ENCODE measurements at regions not wholly inside any gene's neighbourhood (a gene's known extent, or its start where the extent isn't known, plus 50 kb on each side); places are given as distances from the start of the nearest gene placed in this dataset.

- POLR2A ChIA-PET (ENCODE audit: partially characterized antibody), result no interaction called here
- no peak overlapping the region for H3K23ac ChIP-seq (ENCODE audit: insufficient read length)
Measured at GRCh38 chr13:55155046-55155445, 1985.7 kb upstream of the PRR20A start.

More at GRCh38 chr13:55155046-55155445, 1985.7 kb upstream of the PRR20A start:
- H2BK15ac ChIP-seq (ENCODE audit: low read length), result no peak overlapping the region
- H3K4me3 ChIP-seq (ENCODE audit: extremely low read depth in 1 of 4, insufficient read depth in 2 of 4, low read depth in 3 of 4, low read length in 4 of 4), result no peak overlapping the region
- H3K27ac ChIP-seq (ENCODE audit: low read depth, low read length), result no peak overlapping the region
- H3K56ac ChIP-seq (replicated peaks; ENCODE audit: insufficient read length, low read depth, low read length), result no peak overlapping the region
- no peak overlapping the region for H2AK5ac ChIP-seq (ENCODE audit: low read depth, low read length)
- no peak overlapping the region for H3K14ac ChIP-seq (ENCODE audit: insufficient read length)
- H4K20me1 ChIP-seq (replicated peaks in 1 of 2; ENCODE audit: control insufficient read depth in 1 of 2, insufficient read depth in 2 of 2, low read length in 2 of 2), result no peaks in the 10 kb centered on the region
- no peaks in the 10 kb centered on the region for H3K79me2 ChIP-seq (ENCODE audit: control insufficient read depth in 1 of 2, insufficient read depth in 2 of 2, low read length in 2 of 2)
- WGBS, 2 experiments (ENCODE audit: extremely low coverage in 1 of 2, insufficient coverage in 1 of 2, insufficient read length in 1 of 2, insufficient replicate concordance in 2 of 2, low coverage in 1 of 2, low lambda C conversion rate in 2 of 2, missing lambda C conversion rate in 1 of 2), result 85% methylated on average over 1 of the region's 1 CpG; no CpG with 5 or more reads in 1 of the 2 experiments
- no peaks in the 10 kb centered on the region for H3K27me3 ChIP-seq (replicated peaks in 1 of 4; ENCODE audit: control insufficient read depth in 3 of 4, extremely low read depth in 1 of 4, insufficient read depth in 3 of 4, low read length in 3 of 4)
- H3K79me1 ChIP-seq (ENCODE audit: low read depth, low read length), result no peaks in the 10 kb centered on the region
- CTCF ChIA-PET (ENCODE audit: partially characterized antibody), result no interaction called here
- no peak overlapping the region for H3K4me2 ChIP-seq (ENCODE audit: insufficient read depth in 1 of 2, low read depth in 2 of 2, low read length in 2 of 2)
- TF ChIP-seq SP1 (IDR thresholded peaks at IDR 0.05; ENCODE audit: low read depth, low read length) (no peak), TAF1 (IDR thresholded peaks at IDR 0.05; ENCODE audit: low read depth, low read length) (no peak), POU5F1 (IDR thresholded peaks at IDR 0.05; ENCODE audit: low read depth, low read length) (no peak), E2F6 (IDR thresholded peaks at IDR 0.05) (no peak), CEBPB (IDR thresholded peaks at IDR 0.05; ENCODE audit: low read depth, low read length) (no peak), SP4 (IDR thresholded peaks at IDR 0.05; ENCODE audit: low read length) (no peak), RAD21 (IDR thresholded peaks at IDR 0.05 in 1 of 2, conservative IDR thresholded peaks at IDR 0.05 in 1 of 2; ENCODE audit: low read depth in 2 of 2, low read length in 2 of 2) (no peak), RFX5 (IDR thresholded peaks at IDR 0.05; ENCODE audit: borderline replicate concordance, low read depth, low read length) (no peak)
- no peak overlapping the region for H2BK12ac ChIP-seq (ENCODE audit: low read depth, low read length)
- H3K4me1 ChIP-seq (replicated peaks in 1 of 4; ENCODE audit: control insufficient read depth in 3 of 4, insufficient read depth in 4 of 4, low read length in 3 of 4), result no peaks in the 10 kb centered on the region
- H3K36me3 ChIP-seq (ENCODE audit: control insufficient read depth in 2 of 4, insufficient read depth in 4 of 4, low read length in 3 of 4), result peaks cover 0 to 4% (median 0%) of the 10 kb centered on the region in 4 experiments; a peak in 1 of 8 replicates
- no peak overlapping the region for H4K91ac ChIP-seq (replicated peaks; ENCODE audit: insufficient read length, low read length)
- no peak overlapping the region for H4K8ac ChIP-seq (ENCODE audit: extremely low read depth, insufficient read depth, low read length)
- no peak overlapping the region for H3K18ac ChIP-seq (ENCODE audit: extremely low read depth, low read length)
- no peaks in the 10 kb centered on the region for H3K23me2 ChIP-seq (ENCODE audit: low read depth, low read length)
- H4K5ac ChIP-seq (ENCODE audit: insufficient read length, low read depth, low read length), result no peak overlapping the region
- H3K9ac ChIP-seq (replicated peaks in 1 of 4; ENCODE audit: extremely low read depth in 1 of 4, low read depth in 3 of 4, low read length in 3 of 4), result no peak overlapping the region
- H2BK20ac ChIP-seq (ENCODE audit: low read length), result no peak overlapping the region
- FAIRE-seq (no peak), DNase-seq (ENCODE audit: low read depth in 1 of 2, low spot score in 2 of 2) (no peak)
- no peak overlapping the region for H2BK5ac ChIP-seq (ENCODE audit: low read depth, low read length)
- H3K9me3 ChIP-seq (ENCODE audit: insufficient read depth in 2 of 2, low read depth in 1 of 2, low read length in 1 of 2), result peaks cover 10 to 12% of the 10 kb centered on the region in 2 experiments; a peak in 3 of 4 replicates
- H3K4ac ChIP-seq (replicated peaks; ENCODE audit: insufficient read length, low read depth, low read length), result no peak overlapping the region
- H2BK120ac ChIP-seq (replicated peaks; ENCODE audit: low read depth, low read length), result no peak overlapping the region
- H2AFZ ChIP-seq (ENCODE audit: low read length), result no peak overlapping the region

Measured in H1 (cell line).